ENCODE measurements at regions not wholly inside any gene's neighbourhood (a gene's known extent, or its start where the extent isn't known, plus 50 kb on each side); places are given as distances from the start of the nearest gene placed in this dataset.
"Not testable (repeated sequence)": the region's sequence is repeated elsewhere in the genome, so short reads cannot be mapped to it uniquely, and the experiment has no call there.

GRCh38 chr3:95347936-95348335, 1285.1 kb downstream of the NSUN3 start:
- not testable (repeated sequence) for TF ChIP-seq EZH2phosphoT487, CTCF (IDR thresholded peaks at IDR 0.05)

All from neural progenitor cell (in vitro differentiated cells).